Kidney tubule cell (primary cell): ENCODE measurements at regions not wholly inside any gene's neighbourhood (a gene's known extent, or its start where the extent isn't known, plus 50 kb on each side); places are given as distances from the start of the nearest gene placed in this dataset.
"Not testable (repeated sequence)": the region's sequence is repeated elsewhere in the genome, so short reads cannot be mapped to it uniquely, and the experiment has no call there.

Experiments
- DNase-seq: peaks from one replicate; pipeline ENCODE4 v3.0.0-alpha.2; 2018; ENCODE audit warnings: low spot score

- DNase-seq, result no peak
Observed at GRCh38 chr6:814378-815347, 121.7 kb upstream of the EXOC2 start.

GRCh38 chr6:811831-812230 lies 118.9 kb upstream of the EXOC2 start:
- DNase-seq, result no peak

GRCh38 chr6:811191-811590 lies 118.3 kb upstream of the EXOC2 start:
- DNase-seq, result no peak

- no peak for DNase-seq
Observed at GRCh38 chr6:804771-805170, 111.8 kb upstream of the EXOC2 start.

GRCh38 chr6:804317-804716 lies 111.4 kb upstream of the EXOC2 start:
- DNase-seq, result no peak

- no peak for DNase-seq
Observed at GRCh38 chr6:803191-803977, 110.4 kb upstream of the EXOC2 start.

GRCh38 chr6:802701-803100 lies 109.8 kb upstream of the EXOC2 start:
- DNase-seq, result no peak

GRCh38 chr6:802223-802622 lies 109.3 kb upstream of the EXOC2 start:
- not testable (repeated sequence) for DNase-seq

GRCh38 chr6:799769-800168 lies 106.8 kb upstream of the EXOC2 start:
- no peak for DNase-seq

GRCh38 chr6:797479-798077 lies 104.6 kb upstream of the EXOC2 start:
- DNase-seq, result peak; percentile 56

GRCh38 chr6:795046-795685 lies 102.2 kb upstream of the EXOC2 start:
- DNase-seq, result no peak

GRCh38 chr6:793261-793660 lies 100.3 kb upstream of the EXOC2 start:
- DNase-seq, result no peak

GRCh38 chr6:792662-793061 lies 99.7 kb upstream of the EXOC2 start:
- DNase-seq, result no peak

GRCh38 chr6:788058-788457 lies 95.1 kb upstream of the EXOC2 start:
- no peak for DNase-seq

- DNase-seq, result peak; percentile 9
Observed at GRCh38 chr6:786946-787763, 94.2 kb upstream of the EXOC2 start.

- DNase-seq, result no peak
Observed at GRCh38 chr6:783966-784735, 91.2 kb upstream of the EXOC2 start.

GRCh38 chr6:782141-782540 lies 89.2 kb upstream of the EXOC2 start:
- DNase-seq, result no peak

- DNase-seq, result no peak
Observed at GRCh38 chr6:781350-781961, 88.5 kb upstream of the EXOC2 start.

- no peak for DNase-seq
Observed at GRCh38 chr6:780706-781105, 87.8 kb upstream of the EXOC2 start.

GRCh38 chr6:776951-777350 lies 84.0 kb upstream of the EXOC2 start:
- no peak for DNase-seq
